Hepatocyte (in vitro differentiated cells): ENCODE measurements at regions not wholly inside any gene's neighbourhood (a gene's known extent, or its start where the extent isn't known, plus 50 kb on each side); places are given as distances from the start of the nearest gene placed in this dataset.

Experiments
- DNase-seq: peaks from one replicate; pipeline ENCODE4 v3.0.0-alpha.2; 2016; ENCODE audit warnings: low spot score
- H2AFZ ChIP-seq: fragments of 200-600 bp; sonication (generic); 2 replicates; pipeline ENCODE4 v1.6.0; 2016; ENCODE audit warnings: antibody characterized with exemption, mild to moderate bottlenecking
- H3K27ac ChIP-seq: fragments of 200-600 bp; sonication (generic); 2 replicates; pipeline ENCODE4 v1.5.1; 2016; ENCODE audit warnings: mild to moderate bottlenecking
- H3K27me3 ChIP-seq: fragments of 200-600 bp; sonication (generic); 2 replicates; pipeline ENCODE4 v1.6.1; 2016
- H3K36me3 ChIP-seq: fragments of 200-600 bp; sonication (generic); replicated peaks from 2 replicates; pipeline ENCODE4 v1.5.1; 2016; ENCODE audit warnings: low read depth; ENCODE audit not compliant: insufficient read depth
- H3K4me1 ChIP-seq: fragments of 200-600 bp; sonication (generic); 2 replicates; pipeline ENCODE4 v1.5.1; 2016; ENCODE audit warnings: mild to moderate bottlenecking, moderate library complexity; ENCODE audit not compliant: insufficient read depth
- H3K4me2 ChIP-seq: fragments of 200-600 bp; sonication (generic); 2 replicates; pipeline ENCODE4 v1.6.0; 2016
- H3K4me3 ChIP-seq: fragments of 200-600 bp; sonication (generic); 2 replicates; pipeline ENCODE4 v1.5.1; 2016; ENCODE audit warnings: mild to moderate bottlenecking
- H3K79me2 ChIP-seq: fragments of 200-600 bp; sonication (generic); 2 replicates; pipeline ENCODE4 v1.6.0; 2017; ENCODE audit warnings: mild to moderate bottlenecking
- H3K9me2 ChIP-seq: fragments of 200-600 bp; sonication (generic); replicated peaks from 2 replicates; pipeline ENCODE4 v1.6.0; 2017; ENCODE audit warnings: mild to moderate bottlenecking; ENCODE audit not compliant: insufficient read depth
- H3K9me3 ChIP-seq: fragments of 200-600 bp; sonication (generic); 2 replicates; pipeline ENCODE4 v1.5.1; 2016; ENCODE audit warnings: low read depth, mild to moderate bottlenecking
- H4K20me1 ChIP-seq: fragments of 200-600 bp; sonication (generic); 2 replicates; pipeline ENCODE4 v1.6.0; 2016; ENCODE audit warnings: mild to moderate bottlenecking; ENCODE audit not compliant: insufficient read depth, poor library complexity, severe bottlenecking
- EZH2 ChIP-seq: fragments of 200-600 bp; sonication (generic); IDR thresholded peaks from 2 replicates; pipeline ENCODE4 v1.6.1; 2016; ENCODE audit warnings: antibody characterized with exemption, mild to moderate bottlenecking, borderline replicate concordance
- EZH2phosphoT487 ChIP-seq: fragments of 200-600 bp; sonication (generic); IDR thresholded peaks from one replicate; pipeline ENCODE4 v1.6.1; 2018; ENCODE audit warnings: antibody characterized with exemption, mild to moderate bottlenecking, low read depth, moderate library complexity; ENCODE audit not compliant: unreplicated experiment, severe bottlenecking
- WGBS: methylation state at CpG from one replicate; pipeline ENCODE4 v1.1.6; 2016; ENCODE audit warnings: low lambda C conversion rate; ENCODE audit errors: missing lambda C conversion rate; 5-methylcytosine and 5-hydroxymethylcytosine counted together
- TF ChIP-seq, protein P1 (sequence below): fragments of 200-600 bp; sonication (generic); IDR thresholded peaks from 2 replicates; pipeline ENCODE4 v1.5.1; 2016; ENCODE audit warnings: antibody characterized with exemption, mild to moderate bottlenecking; ENCODE audit not compliant: poor library complexity

DNA sequence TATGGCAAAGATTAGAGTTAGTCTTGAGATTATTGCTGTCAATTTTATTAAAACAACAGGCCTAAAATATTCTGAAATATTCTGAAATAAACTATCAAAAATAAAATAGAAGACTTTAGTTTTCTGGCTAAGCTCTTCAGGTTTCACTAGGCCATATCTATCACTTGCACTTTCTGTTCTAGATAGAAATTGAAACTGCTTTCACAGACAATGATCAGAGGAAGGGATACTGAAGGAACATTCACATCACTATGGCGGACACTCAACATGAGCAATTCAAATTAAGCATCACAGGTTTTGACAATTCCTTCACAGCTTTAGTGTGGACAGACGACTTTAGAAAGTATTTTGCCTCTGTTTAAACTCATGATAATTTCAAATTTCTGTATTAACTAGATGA lies 586.4 kb upstream of the REG3G start:
- 45% methylated on average over 2 of the region's 2 CpGs for WGBS
- Histone ChIP-seq H3K9me2 (no peaks in the 10 kb centered on the region), H3K4me2 (no peak overlapping the region), H3K9me3 (no peaks in the 10 kb centered on the region), H4K20me1 (no peaks in the 10 kb centered on the region), H2AFZ (no peak overlapping the region), H3K79me2 (no peaks in the 10 kb centered on the region), H3K27me3 (no peaks in the 10 kb centered on the region), H3K4me3 (no peak overlapping the region), H3K27ac (no peak overlapping the region), H3K4me1 (no peaks in the 10 kb centered on the region), H3K36me3 (no peaks in the 10 kb centered on the region)
- no peak for DNase-seq
- TF ChIP-seq, protein P1, sequence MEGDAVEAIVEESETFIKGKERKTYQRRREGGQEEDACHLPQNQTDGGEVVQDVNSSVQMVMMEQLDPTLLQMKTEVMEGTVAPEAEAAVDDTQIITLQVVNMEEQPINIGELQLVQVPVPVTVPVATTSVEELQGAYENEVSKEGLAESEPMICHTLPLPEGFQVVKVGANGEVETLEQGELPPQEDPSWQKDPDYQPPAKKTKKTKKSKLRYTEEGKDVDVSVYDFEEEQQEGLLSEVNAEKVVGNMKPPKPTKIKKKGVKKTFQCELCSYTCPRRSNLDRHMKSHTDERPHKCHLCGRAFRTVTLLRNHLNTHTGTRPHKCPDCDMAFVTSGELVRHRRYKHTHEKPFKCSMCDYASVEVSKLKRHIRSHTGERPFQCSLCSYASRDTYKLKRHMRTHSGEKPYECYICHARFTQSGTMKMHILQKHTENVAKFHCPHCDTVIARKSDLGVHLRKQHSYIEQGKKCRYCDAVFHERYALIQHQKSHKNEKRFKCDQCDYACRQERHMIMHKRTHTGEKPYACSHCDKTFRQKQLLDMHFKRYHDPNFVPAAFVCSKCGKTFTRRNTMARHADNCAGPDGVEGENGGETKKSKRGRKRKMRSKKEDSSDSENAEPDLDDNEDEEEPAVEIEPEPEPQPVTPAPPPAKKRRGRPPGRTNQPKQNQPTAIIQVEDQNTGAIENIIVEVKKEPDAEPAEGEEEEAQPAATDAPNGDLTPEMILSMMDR = no peak
- TF ChIP-seq EZH2phosphoT487 (no peak), EZH2 (no peak)

DNA sequence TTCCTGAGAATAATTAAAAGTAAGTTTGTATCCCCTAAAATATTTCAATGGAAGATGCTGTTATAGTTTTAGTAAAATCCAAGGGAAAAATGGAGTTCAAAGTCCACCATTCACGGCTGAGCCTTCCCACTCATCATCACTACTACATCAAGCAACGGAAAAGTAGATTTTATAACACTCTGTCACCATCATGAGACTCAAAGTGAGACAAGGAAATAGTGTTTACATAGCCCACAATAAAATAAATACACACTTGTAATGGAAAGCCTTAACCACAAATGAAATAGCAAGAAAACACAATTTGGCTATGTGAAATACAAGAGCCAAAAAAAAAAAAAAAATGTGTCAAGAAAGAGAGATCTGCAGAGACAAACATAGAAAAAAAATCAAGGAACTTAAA lies 569.9 kb upstream of the REG3G start:
- Histone ChIP-seq H3K4me3 (no peak overlapping the region), H3K4me2 (no peak overlapping the region), H3K27me3 (no peaks in the 10 kb centered on the region), H2AFZ (no peak overlapping the region), H3K9me3 (no peaks in the 10 kb centered on the region), H4K20me1 (no peaks in the 10 kb centered on the region), H3K36me3 (no peaks in the 10 kb centered on the region), H3K4me1 (no peaks in the 10 kb centered on the region), H3K27ac (no peak overlapping the region), H3K79me2 (no peaks in the 10 kb centered on the region), H3K9me2 (no peaks in the 10 kb centered on the region)
- WGBS = 60% methylated on average over 2 of the region's 2 CpGs
- no peak for DNase-seq
- TF ChIP-seq, protein P1 = no peak
- TF ChIP-seq EZH2 (no peak), EZH2phosphoT487 (no peak)

DNA sequence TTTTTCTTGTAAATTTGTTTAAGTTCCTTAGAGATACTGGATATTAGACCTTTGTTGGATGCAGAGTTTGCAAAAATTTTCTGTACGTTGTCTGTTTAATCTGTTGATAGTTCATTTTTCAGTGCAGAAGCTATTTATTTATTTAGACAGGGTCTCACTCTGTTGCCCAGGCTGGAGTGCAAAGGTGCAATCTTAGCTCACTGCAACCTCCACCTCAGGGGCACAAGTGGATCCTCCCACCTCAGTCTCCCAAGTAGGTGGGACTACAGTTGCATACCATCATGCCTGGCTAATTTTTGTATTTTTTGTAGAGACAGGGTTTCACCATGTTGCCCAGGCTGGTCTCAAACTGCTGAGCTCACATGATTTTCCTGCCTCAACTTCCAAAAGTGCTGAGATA lies 568.2 kb upstream of the REG3G start:
- no peak for DNase-seq
- H3K4me1 ChIP-seq = no peaks in the 10 kb centered on the region
- H3K9me3 ChIP-seq = no peaks in the 10 kb centered on the region
- H3K27me3 ChIP-seq = no peaks in the 10 kb centered on the region
- H3K79me2 ChIP-seq = no peaks in the 10 kb centered on the region
- H3K27ac ChIP-seq = no peak overlapping the region
- WGBS = 93% methylated on average over 1 of the region's 1 CpG
- no peaks in the 10 kb centered on the region for H4K20me1 ChIP-seq
- H3K4me2 ChIP-seq = no peak overlapping the region
- no peaks in the 10 kb centered on the region for H3K9me2 ChIP-seq
- H2AFZ ChIP-seq = no peak overlapping the region
- no peak overlapping the region for H3K4me3 ChIP-seq
- TF ChIP-seq, protein P1 = no peak
- TF ChIP-seq EZH2 = no peak
- TF ChIP-seq EZH2phosphoT487 = no peak
- no peaks in the 10 kb centered on the region for H3K36me3 ChIP-seq

DNA sequence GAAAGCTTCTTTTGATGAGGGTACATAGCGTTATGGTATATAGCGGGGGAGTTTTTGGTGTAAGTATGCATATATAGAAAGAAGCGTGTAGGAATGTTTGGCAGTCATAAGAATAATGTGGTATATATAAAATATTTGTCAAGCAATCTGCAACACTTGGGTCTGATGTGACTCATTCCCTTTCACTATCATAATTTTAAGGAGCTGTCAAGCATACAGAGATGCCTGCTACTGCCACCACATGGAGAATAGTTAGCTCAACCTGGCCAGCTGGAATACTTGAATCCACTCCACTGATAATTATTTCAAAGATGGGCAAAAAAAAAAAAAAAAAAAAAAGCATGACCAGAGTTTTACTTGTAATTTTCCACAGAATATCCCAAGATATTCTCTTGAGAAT lies 559.8 kb upstream of the REG3G start:
- Histone ChIP-seq H3K27ac (no peak overlapping the region), H3K4me1 (no peaks in the 10 kb centered on the region), H3K9me3 (no peaks in the 10 kb centered on the region), H3K4me3 (no peak overlapping the region), H3K27me3 (no peaks in the 10 kb centered on the region), H3K79me2 (no peaks in the 10 kb centered on the region), H2AFZ (no peak overlapping the region), H4K20me1 (no peaks in the 10 kb centered on the region), H3K36me3 (no peaks in the 10 kb centered on the region), H3K9me2 (no peaks in the 10 kb centered on the region), H3K4me2 (no peak overlapping the region)
- 99% methylated on average over 3 of the region's 3 CpGs for WGBS
- DNase-seq = no peak
- TF ChIP-seq EZH2phosphoT487 (no peak), EZH2 (no peak)
- TF ChIP-seq, protein P1 = no peak
